ENCODE measurements at regions not wholly inside any gene's neighbourhood (a gene's known extent, or its start where the extent isn't known, plus 50 kb on each side); places are given as distances from the start of the nearest gene placed in this dataset.
"Not testable (repeated sequence)": the region's sequence is repeated elsewhere in the genome, so short reads cannot be mapped to it uniquely, and the experiment has no call there.

DNA sequence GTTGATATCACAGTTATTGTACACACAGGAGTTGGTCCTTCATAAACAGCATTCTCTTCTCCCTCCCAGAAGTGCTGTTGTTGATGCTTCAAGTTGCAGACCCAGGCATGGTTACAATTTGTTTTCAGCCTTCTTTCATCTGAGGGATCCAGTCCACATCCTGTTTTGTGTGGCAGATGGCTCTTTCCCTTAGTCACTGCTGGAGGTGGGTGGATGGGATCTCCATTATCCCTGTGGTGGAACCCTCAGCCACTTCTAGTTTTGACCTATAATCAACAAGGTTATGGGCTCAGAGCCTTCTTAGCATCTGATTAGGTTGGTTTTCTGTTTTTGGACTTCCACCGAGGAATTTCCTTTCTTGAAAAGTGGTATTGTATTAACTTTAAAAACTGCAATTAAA lies 214.2 kb downstream of the SH2D4B start:
- no peak for DNase-seq

DNA sequence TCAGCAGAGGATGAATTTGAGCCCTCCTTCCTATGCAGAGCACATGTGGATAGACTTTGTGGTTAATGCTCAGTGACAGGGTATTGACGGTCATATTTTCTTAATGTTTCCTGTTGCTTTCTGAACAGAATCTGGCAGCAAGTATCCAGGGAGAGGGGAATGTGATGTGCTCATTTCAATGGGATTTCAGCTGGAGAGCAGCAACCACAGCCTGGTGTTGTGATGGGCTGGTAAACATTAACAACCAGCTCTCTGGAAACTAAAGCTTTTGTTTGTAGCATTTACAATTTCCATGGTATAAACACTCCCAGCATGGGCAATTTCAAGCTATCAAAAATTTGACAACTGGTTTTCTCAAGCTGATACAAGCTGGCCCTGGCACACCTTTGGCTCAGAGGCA lies 215.9 kb downstream of the SH2D4B start:
- no peak for DNase-seq

GRCh38 chr10:80755893-80756292 lies 218.2 kb downstream of the SH2D4B start:
- DNase-seq, result no peak

- DNase-seq, result no peak
These were observed 222.0 kb downstream of the SH2D4B start for GRCh38 chr10:80759693-80760092.

- no peak for DNase-seq
These were observed 223.2 kb downstream of the SH2D4B start for GRCh38 chr10:80760914-80761371.

DNA sequence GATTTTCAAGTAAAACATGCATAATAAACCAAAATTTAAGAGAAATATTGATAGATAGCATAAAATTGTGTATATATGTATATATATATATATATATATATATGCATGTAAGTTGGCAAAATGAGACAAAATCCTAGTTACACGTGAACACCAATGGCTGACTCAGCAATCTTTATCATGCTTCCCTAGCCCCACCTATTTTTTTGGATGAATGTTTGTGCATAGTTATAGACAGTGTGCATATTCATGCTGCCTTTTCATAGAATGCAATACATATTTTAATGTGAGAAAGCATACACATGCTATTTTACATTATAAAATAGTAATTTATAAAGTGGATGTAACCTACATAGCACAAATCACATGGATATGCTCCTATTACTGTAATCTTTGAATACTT lies 230.3 kb downstream of the SH2D4B start:
- DNase-seq, result no peak

DNA sequence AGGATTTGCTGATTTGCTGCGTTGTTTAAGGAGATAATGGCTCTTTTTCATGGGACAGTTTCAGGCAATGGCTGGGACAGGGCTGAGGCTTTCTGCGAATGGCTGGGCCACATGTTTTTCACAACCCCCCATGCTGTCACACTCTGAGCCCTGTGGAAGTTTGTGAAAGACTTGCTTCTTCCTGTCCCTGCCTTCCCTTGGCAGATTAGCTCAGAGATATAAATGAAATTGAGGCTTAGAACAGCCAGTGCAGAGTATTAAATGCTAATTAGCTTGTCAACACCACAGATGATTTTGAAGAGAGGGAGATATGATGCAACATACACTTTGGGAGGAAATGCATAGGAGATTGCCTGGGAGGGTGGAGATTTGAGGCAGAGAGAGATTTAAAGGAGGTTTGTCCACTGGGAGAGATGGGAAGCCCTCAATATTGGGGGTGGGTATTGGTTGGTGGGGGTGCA lies 232.0 kb downstream of the SH2D4B start:
- no peak for DNase-seq

- no peak for DNase-seq
These were observed 232.5 kb downstream of the SH2D4B start for GRCh38 chr10:80770239-80770638.

GRCh38 chr10:80771285-80771684 lies 233.6 kb downstream of the SH2D4B start:
- DNase-seq, result no peak

GRCh38 chr10:80771902-80772555 lies 234.3 kb downstream of the SH2D4B start:
- no peak for DNase-seq

GRCh38 chr10:80772596-80772995 lies 234.9 kb downstream of the SH2D4B start:
- no peak for DNase-seq

DNA sequence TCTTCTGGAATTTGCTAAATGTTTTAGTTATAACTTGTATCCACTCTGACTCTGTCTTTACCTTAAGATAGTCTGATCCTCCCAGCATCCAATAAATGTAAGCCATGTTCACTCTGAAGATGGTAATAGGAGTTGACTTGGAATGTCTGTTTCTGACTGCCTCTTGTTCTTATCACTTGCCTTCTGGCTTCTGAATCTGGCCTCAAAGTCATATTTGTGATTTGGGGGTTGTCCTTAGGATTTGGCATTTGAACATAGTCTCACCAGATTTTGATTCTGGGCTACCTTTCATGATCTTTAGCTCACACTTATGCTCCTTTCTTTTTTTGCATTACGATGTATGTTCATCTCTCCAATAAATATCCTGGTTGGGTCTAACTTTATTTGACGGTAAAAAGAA lies 247.0 kb downstream of the SH2D4B start:
- DNase-seq, result no peak

DNA sequence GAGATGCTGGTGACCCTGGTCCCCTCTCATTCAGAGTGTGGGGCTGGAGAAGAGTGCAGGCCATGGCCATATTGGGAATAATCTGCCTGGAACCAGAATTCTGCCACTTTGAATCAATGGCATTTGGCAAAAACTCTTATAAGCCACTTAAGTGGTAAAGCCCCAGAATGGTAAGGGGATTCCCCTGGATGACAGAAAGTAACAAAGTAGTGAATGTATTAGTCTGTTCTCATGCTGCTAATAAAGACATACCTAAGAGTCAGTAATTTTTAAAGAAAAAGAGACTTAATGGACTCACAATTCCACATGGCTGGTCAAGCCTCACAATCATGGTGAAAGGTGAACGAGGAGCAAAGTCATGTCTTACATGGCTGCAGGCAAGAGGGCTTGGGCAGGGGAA lies 248.6 kb downstream of the SH2D4B start:
- no peak for DNase-seq

- DNase-seq, result no peak
These were observed 250.2 kb downstream of the SH2D4B start for GRCh38 chr10:80787952-80788351.

DNA sequence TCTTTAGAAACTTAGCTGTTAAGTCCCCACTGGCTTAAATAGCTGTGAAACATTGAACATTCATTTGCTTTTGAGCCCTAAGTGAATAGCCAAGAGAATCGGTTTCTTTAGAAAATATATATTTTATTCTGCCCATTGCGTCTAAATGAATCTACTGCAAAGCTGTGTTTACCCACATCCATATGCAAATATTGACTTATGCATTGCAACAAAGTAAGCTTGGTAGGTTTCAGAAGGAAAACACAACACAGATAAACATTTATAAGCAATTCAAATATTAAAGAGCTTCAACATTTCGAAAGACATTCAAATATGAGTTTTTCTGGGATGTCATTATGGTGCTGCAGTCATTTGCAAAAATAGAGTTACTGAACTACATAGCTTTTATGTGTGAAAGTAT lies 257.3 kb downstream of the SH2D4B start:
- DNase-seq, result no peak

DNA sequence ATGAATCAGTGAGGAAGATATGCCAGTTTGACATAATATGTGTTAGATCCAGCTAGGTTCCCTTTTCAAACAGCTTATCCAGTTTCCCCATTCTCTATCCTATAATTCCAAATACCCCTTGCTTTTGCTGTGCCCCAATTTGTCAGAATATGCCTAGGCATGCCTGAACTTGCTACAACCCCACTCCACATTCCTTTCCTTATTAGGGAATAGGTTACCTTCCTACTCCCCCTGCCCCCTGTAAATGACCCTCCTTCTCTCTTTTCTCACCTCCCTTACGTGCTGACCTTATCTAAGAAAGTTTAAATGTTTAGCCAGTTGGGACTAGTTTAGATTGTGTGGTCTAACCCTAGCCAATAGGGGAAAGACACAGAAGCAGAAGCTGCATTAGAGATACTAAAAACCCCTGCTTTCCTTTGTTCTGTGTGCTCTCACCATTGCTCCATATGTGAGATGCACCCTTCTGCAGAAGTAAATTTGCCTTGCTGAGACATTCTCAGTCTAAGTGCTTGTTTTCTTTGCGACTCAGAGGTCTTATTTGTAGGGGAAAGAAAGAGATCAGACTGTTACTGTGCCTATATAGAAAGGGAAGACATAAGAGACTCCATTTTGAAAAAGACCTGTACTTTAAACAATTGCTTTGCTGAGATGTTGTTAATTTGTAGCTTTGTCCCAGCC lies 267.8 kb downstream of the SH2D4B start:
- no peak for DNase-seq

- DNase-seq, result no peak
These were observed 276.5 kb downstream of the SH2D4B start for GRCh38 chr10:80814147-80814652.

DNA sequence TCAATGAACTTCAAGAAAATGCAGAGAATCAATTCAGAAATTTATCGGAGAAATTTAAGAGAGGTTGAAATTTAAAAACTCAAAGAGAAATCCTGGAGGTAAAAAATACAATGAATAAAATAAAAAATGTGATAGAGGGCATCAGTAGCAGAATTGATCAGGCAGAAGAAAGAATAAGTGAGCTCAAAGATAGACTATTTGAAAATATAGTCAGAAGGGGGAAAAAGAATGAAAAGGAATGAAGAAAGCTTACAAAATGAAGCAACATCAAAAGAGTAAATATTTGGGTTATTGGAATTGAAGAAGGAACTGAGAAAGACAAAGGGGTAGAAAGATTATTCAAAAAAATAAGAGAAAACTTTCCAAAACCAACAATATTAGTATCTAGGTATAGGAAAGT lies 291.4 kb downstream of the SH2D4B start:
- DNase-seq, result no peak

- no peak for DNase-seq
These were observed 291.9 kb downstream of the SH2D4B start for GRCh38 chr10:80829562-80829961.

DNA sequence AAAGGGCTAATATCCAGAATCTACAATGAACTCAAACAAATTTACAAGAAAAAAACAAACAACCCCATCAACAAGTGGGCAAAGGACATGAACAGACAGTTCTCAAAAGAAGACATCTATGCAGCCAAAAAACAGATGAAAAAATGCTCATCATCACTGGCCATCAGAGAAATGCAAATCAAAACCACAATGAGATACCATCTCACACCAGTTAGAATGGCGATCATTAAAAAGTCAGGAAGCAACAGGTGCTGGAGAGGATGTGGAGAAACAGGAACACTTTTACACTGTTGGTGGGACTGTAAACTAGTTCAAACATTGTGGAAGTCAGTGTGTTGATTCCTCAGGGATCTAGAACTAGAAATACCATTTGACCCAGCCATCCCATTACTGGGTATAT lies 295.0 kb downstream of the SH2D4B start:
- not testable (repeated sequence) for DNase-seq

DNA sequence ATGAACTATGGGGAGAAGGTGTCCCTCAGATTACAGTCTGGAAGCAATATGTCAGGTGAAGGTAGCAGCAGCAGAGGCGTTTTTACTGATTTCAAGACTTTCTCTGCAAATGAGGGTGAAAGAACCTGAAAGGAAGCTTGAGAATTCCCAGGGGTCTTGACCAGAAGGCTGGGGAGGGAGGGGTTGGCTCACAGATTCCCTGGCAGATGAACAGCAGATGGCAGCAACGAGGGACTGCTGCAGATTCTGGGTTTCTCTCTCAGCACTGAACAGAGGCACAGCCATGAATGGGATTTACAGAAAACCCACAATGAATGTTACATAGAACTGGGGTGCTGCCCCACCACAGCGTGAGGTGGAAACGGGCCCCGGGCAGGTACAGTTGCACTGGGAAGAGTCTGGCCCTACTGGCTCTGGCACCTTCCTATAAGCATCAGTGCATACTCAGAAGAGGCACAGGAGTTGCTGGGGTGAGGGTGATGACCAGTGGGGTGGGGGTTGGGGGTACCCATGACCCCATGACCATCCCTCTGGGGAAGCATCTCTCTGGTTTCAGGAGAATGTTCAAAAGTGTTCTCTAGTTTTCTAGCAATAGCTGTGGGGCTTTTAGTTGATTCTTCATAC lies 317.8 kb downstream of the SH2D4B start:
- DNase-seq, result no peak

- DNase-seq, result no peak
These were observed 318.5 kb downstream of the SH2D4B start for GRCh38 chr10:80856186-80856585.

DNA sequence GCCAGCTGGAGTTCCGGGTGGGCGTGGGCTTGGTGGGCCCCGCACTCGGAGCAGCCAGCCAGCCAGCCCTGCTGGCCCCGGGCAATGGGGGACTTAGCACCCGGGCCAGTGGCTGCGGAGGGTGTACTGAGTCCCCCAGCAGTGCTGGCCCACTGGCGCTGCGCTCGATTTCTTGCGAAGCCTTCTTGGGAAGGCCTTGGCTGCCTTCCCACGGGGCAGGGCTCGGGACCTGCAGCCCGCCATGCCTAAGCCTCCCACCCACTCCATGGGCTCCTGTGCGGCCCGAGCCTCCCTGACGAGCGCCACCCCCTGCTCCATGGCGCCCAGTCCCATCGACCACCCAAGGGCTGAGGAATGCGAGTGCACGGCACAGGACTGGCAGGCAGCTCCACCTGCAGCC lies 321.6 kb downstream of the SH2D4B start:
- not testable (repeated sequence) for DNase-seq

GRCh38 chr10:80860719-80861118 lies 323.0 kb downstream of the SH2D4B start:
- DNase-seq, result no peak

All from effector CD4-positive, alpha-beta T cell (primary cell).